ENCODE measurements at regions not wholly inside any gene's neighbourhood (a gene's known extent, or its start where the extent isn't known, plus 50 kb on each side); places are given as distances from the start of the nearest gene placed in this dataset.
"Not testable (repeated sequence)": the region's sequence is repeated elsewhere in the genome, so short reads cannot be mapped to it uniquely, and the experiment has no call there.

DNA sequence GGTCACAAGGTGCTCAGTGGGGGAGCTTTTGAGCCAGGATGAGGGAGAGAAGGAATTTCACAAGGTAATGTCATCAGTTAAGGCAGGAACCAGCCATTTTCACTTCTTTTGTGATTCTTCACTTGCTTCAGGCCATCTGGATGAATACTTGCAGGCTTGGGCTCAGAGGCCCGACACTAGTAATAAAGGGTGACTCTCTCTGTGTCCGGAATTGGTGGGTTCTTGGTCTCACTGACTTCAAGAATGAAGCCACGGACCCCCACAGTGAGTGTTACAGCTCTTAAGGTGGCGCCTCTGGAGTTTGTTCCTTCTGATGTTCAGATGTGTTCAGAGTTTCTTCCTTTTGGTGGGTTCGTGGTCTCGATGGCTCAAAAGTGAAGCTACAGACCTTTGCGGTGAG, 131.8 kb upstream of the RXFP2 start:
- H3K4me3 Mint-ChIP-seq; DNase-seq; H3K4me1 Mint-ChIP-seq; H3K27me3 Mint-ChIP-seq; ATAC-seq; H3K9me3 ChIP-seq (ENCODE audit: control insufficient read depth, low read length, poor library complexity, severe bottlenecking); H3K27ac Mint-ChIP-seq; H3K36me3 Mint-ChIP-seq (ENCODE audit: low read depth): not testable (repeated sequence)

DNA sequence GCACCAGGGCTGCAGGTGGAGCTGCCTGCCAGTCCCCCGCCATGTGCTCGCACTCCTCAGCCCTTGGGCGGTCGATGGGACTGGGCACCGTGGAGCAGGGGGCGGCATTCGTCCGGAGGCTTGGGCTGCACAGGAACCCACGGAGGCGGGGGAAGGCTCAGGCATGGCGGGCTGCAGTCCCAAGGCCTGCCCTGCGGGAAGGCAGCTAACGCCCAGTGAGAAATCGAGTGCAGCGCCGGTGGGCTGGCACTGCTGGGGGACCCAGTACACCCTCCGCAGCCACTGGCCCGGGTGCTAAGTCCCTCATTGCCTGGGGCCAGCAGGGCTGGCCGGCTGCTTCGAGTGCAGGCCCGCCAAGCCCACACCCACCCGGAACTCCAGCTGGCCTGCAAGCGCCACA, 130.5 kb upstream of the RXFP2 start:
- H3K4me1 Mint-ChIP-seq; H3K4me3 Mint-ChIP-seq; H3K27me3 Mint-ChIP-seq; DNase-seq; H3K9me3 ChIP-seq (ENCODE audit: control insufficient read depth, low read length, poor library complexity, severe bottlenecking); H3K27ac Mint-ChIP-seq; ATAC-seq; H3K36me3 Mint-ChIP-seq (ENCODE audit: low read depth): not testable (repeated sequence)

DNA sequence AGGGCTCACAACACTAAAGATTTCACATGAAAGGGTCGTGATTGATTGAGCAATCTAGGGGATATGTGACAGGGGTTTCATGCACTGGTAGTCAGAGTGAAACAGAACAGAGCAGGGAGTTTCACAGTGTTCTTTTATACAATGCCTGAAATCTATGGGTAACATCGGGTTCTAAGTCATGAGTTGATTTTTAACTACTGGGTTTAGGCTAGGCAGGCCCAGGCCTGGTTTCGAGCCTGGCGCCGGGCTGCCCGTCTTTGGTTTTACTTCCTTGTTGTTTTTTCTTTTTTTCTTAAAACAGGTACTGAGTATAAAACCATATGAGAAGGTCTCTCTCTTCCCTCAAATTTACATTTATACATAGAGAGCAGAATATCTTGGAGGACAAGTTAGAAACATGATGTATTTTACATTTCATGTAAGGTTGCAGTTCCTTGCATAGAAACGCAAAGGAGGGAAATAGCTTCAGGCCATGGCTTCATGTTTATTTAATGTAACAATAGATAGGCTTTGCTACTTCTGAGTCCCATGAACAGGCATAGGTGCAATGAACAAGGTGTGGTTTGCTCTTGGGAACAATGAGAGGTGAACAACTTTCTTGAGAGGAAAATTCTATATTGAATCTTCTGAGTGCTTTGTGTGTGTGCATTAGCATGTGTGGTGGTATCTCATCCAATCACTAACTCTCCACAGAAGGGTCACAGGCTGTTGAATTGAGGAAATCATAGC, 128.9 kb upstream of the RXFP2 start:
- Mint-ChIP-seq H3K4me3 (no peak overlapping the region), H3K4me1 (no peaks in the 10 kb centered on the region), H3K27ac (no peak overlapping the region), H3K27me3 (no peaks in the 10 kb centered on the region), H3K36me3 (ENCODE audit: low read depth) (no peaks in the 10 kb centered on the region)
- no peak for ATAC-seq
- DNase-seq, result no peak
- H3K9me3 ChIP-seq (ENCODE audit: control insufficient read depth, low read length, poor library complexity, severe bottlenecking), result no peaks in the 10 kb centered on the region

DNA sequence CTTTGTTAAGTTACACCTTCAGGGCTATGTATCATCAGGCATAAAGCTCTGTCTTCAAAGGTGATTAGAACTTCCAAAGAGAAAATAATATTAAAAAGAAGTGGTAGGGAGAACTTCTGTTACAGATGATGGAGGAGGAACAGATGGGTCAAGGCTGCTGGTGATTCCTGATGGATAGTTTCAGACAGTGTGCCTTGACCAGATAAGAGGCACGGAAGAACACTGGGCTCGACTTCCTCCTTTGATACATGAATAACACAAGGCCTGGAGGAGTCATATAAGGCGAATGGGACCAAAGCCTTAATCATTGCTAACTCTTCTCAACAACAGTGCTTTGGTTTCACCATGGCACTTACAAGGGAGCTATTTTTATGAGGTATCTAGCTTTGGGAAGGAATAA, 128.1 kb upstream of the RXFP2 start:
- no peak for ATAC-seq
- Mint-ChIP-seq H3K27me3 (no peaks in the 10 kb centered on the region), H3K27ac (no peak overlapping the region), H3K4me3 (no peak overlapping the region), H3K36me3 (ENCODE audit: low read depth) (no peaks in the 10 kb centered on the region), H3K4me1 (no peaks in the 10 kb centered on the region)
- DNase-seq, result no peak
- no peaks in the 10 kb centered on the region for H3K9me3 ChIP-seq (ENCODE audit: control insufficient read depth, low read length, poor library complexity, severe bottlenecking)

DNA sequence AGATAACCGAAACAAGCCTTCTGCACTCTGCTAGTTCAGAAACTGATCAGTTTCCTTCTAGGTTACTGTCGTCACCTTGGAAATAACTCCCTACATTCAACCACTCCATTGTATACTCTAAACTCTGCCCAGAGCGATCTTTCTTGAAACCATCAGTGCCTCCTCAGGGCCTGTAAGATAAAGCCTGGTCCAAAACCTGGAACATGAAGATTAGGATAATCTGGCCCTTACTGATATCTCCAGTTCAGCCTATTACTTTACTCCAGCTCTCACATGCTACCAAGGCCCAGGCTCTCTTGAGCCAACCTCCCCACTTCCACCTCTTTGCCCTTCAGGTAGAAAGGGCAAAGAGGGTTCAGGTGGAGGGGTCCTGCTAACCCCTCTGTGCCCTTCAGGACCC, 125.3 kb upstream of the RXFP2 start:
- ATAC-seq, result no peak
- Mint-ChIP-seq H3K36me3 (ENCODE audit: low read depth) (no peaks in the 10 kb centered on the region), H3K27ac (no peak overlapping the region), H3K4me1 (no peaks in the 10 kb centered on the region), H3K27me3 (no peaks in the 10 kb centered on the region), H3K4me3 (no peak overlapping the region)
- no peak for DNase-seq
- no peaks in the 10 kb centered on the region for H3K9me3 ChIP-seq (ENCODE audit: control insufficient read depth, low read length, poor library complexity, severe bottlenecking)

DNA sequence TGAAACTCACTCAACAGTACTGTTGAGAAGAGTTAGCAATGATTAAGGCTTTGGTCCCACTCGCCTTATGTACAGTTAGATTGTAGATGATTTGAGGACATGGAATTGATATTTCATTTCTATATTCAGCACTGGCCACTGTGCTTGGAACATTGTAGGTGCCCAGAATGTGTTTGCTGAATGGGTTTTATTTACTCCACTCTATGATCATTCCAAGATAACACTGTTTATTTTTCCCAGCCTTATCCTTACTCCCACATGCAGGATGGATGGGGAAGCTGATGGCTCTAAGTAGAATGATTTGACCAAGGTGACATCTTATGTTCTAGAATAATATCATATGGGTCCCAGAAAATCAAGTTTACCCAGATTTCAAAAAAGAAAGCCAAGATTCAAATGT, 124.6 kb upstream of the RXFP2 start:
- DNase-seq, result no peak
- Mint-ChIP-seq H3K27ac (no peak overlapping the region), H3K4me3 (no peak overlapping the region), H3K27me3 (no peaks in the 10 kb centered on the region), H3K36me3 (ENCODE audit: low read depth) (no peaks in the 10 kb centered on the region), H3K4me1 (no peaks in the 10 kb centered on the region)
- H3K9me3 ChIP-seq (ENCODE audit: control insufficient read depth, low read length, poor library complexity, severe bottlenecking), result no peaks in the 10 kb centered on the region
- no peak for ATAC-seq

DNA sequence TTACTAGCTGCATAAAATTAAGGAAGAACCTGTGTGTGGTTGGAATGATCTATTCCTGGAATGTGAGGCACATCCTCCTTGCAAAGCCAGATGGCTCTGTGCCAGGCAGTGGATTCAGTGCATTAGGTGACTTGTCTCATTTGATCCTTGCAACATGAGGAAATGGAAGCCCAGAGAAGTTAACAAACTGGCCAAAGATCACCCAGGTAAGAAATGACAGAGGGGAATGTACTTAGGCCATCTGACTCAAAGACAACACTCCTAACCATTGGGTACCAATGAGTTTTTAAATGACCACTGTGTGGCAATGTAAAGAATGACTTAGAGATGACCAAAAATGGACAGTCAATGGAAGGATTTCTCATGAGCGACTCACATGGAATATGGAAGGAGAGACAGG, 114.2 kb upstream of the RXFP2 start:
- H3K9me3 ChIP-seq (ENCODE audit: control insufficient read depth, low read length, poor library complexity, severe bottlenecking), result no peaks in the 10 kb centered on the region
- Mint-ChIP-seq H3K4me1 (no peaks in the 10 kb centered on the region), H3K36me3 (ENCODE audit: low read depth) (peaks cover 2% of the 10 kb centered on the region), H3K27me3 (peaks cover 29% of the 10 kb centered on the region), H3K4me3 (no peak overlapping the region), H3K27ac (no peak overlapping the region)
- no peak for ATAC-seq
- DNase-seq, result no peak

DNA sequence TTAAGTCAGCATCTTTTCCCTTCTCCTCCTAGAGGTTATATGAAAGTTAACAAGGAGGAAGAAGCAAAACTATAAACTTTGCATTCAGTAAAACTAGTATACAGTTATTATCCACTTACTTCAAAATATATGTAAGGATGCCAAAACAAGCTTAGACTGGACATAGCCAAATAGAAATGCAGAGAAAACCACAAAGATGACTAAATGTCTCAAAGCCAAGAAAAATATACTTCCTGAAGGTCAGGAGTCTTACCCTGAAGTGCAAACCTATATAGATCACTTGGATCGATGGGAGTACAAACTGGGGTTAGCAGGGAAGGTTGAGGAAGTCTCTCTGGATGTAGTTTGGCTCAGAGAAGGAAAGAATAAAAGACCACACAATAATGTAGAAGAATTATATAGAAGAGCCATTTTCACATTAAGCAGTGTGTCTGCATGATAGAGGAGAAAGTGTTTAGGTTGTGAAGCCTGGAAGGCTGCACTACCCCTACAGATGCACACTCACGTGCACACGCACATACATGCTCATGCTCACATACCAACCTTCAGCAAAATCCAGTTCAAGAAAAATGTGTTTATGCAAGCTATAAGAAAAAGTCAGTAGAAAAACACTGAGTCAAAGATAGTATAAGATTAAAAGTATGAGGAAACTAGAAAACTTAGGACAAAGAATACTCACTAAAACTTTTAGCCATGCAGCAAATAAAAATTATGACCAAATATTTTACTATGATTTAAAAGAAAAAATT, 112.1 kb upstream of the RXFP2 start:
- no peaks in the 10 kb centered on the region for H3K9me3 ChIP-seq (ENCODE audit: control insufficient read depth, low read length, poor library complexity, severe bottlenecking)
- Mint-ChIP-seq H3K36me3 (ENCODE audit: low read depth) (peaks cover 2% of the 10 kb centered on the region), H3K4me1 (no peaks in the 10 kb centered on the region), H3K27me3 (peaks cover 29% of the 10 kb centered on the region), H3K4me3 (no peak overlapping the region), H3K27ac (no peak overlapping the region)
- ATAC-seq (no peak), DNase-seq (no peak)

DNA sequence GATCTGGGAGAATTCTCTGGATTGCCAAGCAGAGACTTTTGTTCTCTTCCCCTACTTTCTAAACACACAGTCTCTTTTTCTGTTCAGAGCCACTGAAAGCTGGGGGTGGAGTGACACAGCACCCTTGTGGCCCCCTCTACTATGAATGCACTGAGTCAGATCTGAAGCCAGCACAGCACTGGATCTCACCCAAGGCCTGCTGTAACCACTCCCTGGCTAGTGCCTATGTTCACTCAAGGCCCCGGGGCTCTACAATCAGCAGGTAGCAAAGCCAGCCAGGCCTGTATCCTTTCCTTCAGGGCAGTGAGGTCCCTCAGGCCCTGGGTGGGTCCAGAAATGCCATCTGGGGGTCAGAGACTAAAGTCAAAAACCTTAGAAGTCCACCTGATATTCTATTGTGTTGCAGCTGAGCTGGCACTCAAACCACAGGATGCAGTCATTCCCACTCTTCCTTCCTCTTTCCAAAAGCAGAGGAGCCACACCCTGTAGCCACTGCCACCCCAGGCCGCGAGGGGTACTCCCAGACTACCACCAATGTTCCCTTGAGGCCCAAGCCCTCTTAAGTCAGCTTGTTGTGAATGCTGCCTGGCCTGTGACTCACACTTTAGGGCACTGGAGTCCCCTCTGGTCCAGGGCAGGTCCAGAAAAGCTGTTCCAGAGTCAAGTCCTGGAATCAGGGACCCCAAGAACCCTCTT, 110.1 kb upstream of the RXFP2 start:
- Mint-ChIP-seq H3K27me3 (peaks cover 21% of the 10 kb centered on the region), H3K4me3 (no peak overlapping the region), H3K27ac (no peak overlapping the region), H3K4me1 (no peaks in the 10 kb centered on the region), H3K36me3 (ENCODE audit: low read depth) (peaks cover 2% of the 10 kb centered on the region)
- ATAC-seq (no peak), DNase-seq (no peak)
- no peaks in the 10 kb centered on the region for H3K9me3 ChIP-seq (ENCODE audit: control insufficient read depth, low read length, poor library complexity, severe bottlenecking)

DNA sequence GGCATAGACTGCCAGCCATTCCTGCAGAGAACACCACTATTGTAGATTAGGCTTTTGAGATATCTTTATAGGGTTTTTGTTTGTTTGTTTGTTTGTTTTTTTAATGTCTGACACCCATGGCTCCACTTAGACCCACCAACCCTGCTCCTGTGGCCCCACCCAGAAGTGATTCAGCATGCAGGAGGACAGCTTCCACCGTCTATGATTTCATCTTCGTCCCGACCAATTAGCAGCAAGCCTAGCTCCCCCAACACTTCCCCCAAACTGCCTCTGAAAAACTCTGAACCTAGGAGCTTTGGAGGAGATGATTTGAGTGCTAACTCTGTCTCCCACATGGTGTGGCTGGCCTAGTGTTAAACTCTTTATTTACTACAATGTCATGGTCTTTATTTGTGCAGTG, 108.3 kb upstream of the RXFP2 start:
- Mint-ChIP-seq H3K4me1 (no peaks in the 10 kb centered on the region), H3K27me3 (peaks cover 18% of the 10 kb centered on the region), H3K4me3 (no peak overlapping the region), H3K36me3 (ENCODE audit: low read depth) (no peaks in the 10 kb centered on the region), H3K27ac (no peak overlapping the region)
- ATAC-seq (no peak), DNase-seq (no peak)
- no peaks in the 10 kb centered on the region for H3K9me3 ChIP-seq (ENCODE audit: control insufficient read depth, low read length, poor library complexity, severe bottlenecking)

DNA sequence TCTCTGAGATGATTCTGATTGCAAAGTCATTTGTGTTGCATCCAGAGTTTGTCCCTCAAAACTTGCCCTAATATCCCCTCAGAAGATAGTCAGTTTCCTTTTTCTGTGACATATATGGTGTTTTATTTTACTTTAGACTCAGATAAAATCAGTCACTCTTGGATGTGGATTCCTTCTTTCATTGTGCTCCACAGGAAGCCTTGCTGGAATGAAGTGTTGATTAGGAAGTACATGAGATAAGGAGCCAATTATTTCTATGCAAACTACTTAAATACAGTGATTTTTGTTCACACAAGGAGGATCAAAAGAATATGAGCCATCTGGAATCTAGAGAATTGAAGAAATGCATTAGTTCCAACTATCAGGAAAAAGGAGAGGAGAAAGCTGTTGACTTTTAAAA, 107.6 kb upstream of the RXFP2 start:
- DNase-seq (no peak), ATAC-seq (no peak)
- no peaks in the 10 kb centered on the region for H3K9me3 ChIP-seq (ENCODE audit: control insufficient read depth, low read length, poor library complexity, severe bottlenecking)
- Mint-ChIP-seq H3K4me3 (no peak overlapping the region), H3K36me3 (ENCODE audit: low read depth) (no peaks in the 10 kb centered on the region), H3K4me1 (no peaks in the 10 kb centered on the region), H3K27me3 (peaks cover 12% of the 10 kb centered on the region), H3K27ac (no peak overlapping the region)

DNA sequence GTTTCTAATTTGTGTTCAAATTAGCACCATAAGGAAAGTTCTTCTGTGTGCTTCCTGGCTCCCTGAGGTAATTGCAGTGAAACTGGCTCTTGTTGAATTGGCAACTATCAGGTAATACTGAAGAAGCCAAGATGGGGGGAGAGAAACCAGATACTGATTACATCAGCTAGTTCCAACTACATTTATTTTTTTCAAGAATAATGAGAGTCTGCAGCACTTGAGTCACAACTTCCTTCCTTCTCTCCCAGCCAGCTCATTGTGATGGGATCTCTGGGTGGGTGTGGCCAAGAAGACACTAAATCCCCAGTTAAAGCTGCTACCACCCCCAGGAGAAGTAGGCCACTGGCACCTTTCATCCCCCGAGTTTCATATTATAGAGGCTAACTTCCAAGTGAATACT, 100.7 kb upstream of the RXFP2 start:
- no peaks in the 10 kb centered on the region for H3K9me3 ChIP-seq (ENCODE audit: control insufficient read depth, low read length, poor library complexity, severe bottlenecking)
- ATAC-seq, result no peak
- Mint-ChIP-seq H3K4me1 (no peaks in the 10 kb centered on the region), H3K27ac (no peak overlapping the region), H3K36me3 (ENCODE audit: low read depth) (no peaks in the 10 kb centered on the region), H3K27me3 (no peaks in the 10 kb centered on the region), H3K4me3 (no peak overlapping the region)
- DNase-seq, result no peak

DNA sequence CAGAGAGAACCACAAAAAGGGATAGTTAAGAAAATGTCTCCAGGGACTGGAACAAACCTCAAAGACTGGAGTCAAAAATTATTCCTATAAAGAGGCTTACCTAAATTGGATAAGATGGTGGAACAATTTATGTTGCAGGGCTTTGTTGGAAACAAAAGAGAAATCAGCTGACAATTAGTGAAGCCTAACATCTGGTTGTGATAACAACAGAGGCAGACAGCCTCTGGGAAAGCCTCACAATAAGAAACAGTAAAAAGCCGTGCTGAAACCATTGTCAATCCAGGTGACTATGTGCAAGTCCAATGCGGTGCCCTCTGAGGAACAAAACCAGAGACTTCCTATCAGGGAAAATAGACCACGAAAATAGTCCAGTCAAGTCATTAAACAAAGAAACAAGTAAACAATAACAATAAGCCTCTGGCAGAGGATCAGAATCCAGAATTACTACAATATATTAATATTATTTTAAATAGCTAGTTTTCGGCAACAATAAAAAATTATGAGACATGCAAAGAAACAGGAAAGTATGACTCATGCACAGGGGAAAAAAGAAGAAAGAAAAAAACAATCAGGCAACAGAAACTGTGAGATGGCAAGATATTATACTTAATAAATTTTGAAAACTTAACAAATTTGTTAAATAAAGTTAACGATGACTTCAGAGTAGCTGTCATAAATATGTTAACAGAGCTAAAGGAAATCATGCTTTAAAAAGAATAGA, 99.7 kb upstream of the RXFP2 start:
- no peak overlapping the region for H3K27ac Mint-ChIP-seq
- no peaks in the 10 kb centered on the region for H3K27me3 Mint-ChIP-seq
- DNase-seq, result no peak
- ATAC-seq, result no peak
- H3K36me3 Mint-ChIP-seq (ENCODE audit: low read depth), result no peaks in the 10 kb centered on the region
- H3K4me3 Mint-ChIP-seq, result no peak overlapping the region
- H3K9me3 ChIP-seq (ENCODE audit: control insufficient read depth, low read length, poor library complexity, severe bottlenecking), result no peaks in the 10 kb centered on the region
- H3K4me1 Mint-ChIP-seq, result no peaks in the 10 kb centered on the region

Data from T-helper 17 cell (primary cell).